ENCODE measurements at regions not wholly inside any gene's neighbourhood (a gene's known extent, or its start where the extent isn't known, plus 50 kb on each side); places are given as distances from the start of the nearest gene placed in this dataset.

GRCh38 chr2:64938607-64939285 lies 50.5 kb upstream of the SLC1A4 start:
- DNase-seq = no peak

- no peak for DNase-seq
These were observed 49.8 kb upstream of the SLC1A4 start for GRCh38 chr2:64939332-64939917.

Data from muscle of back (tissue), 3 donors.